Panc1 (cell line): ENCODE measurements at regions not wholly inside any gene's neighbourhood (a gene's known extent, or its start where the extent isn't known, plus 50 kb on each side); places are given as distances from the start of the nearest gene placed in this dataset.

Experiments used
- ATAC-seq: fragments of 200-7000 bp; cut with Tn5 transposase; 2 replicates; pipeline ENCODE4 v1.9.1; 2020; ENCODE audit warnings: mild to moderate bottlenecking, moderate library complexity
- BruUV-seq: library from RNA; stranded (reverse); fragments of 400-500 nt; replicated peaks from 2 replicates; lab custom pipeline; 2021; lab: Mats Ljungman, UMichigan
- CTCF ChIA-PET: fragments of 300-600 bp; sonication (Branson Sonifier 250); formaldehyde crosslinking; loops from one replicate; lab custom pipeline; 2022; ENCODE audit warnings: antibody characterized with exemption; lab: Charles Lee
- POLR2A ChIA-PET: fragments of 300-600 bp; sonication (Branson Sonifier 250); formaldehyde crosslinking; loops from one replicate; lab custom pipeline; 2022; ENCODE audit warnings: antibody characterized with exemption; lab: Charles Lee
- DNase-seq: peaks from one replicate; pipeline ENCODE4 v3.0.0-alpha.2; 2010; ENCODE audit warnings: low read depth, low spot score
- H3K27ac ChIP-seq: 2 replicates; pipeline ENCODE4 v1.5.1; 2011; ENCODE audit warnings: mild to moderate bottlenecking, low read length, inconsistent platforms
- H3K27me3 ChIP-seq: fragments of 200-500 bp; sonication (Bioruptor generic); 2 replicates; pipeline ENCODE4 v1.6.0; 2014; ENCODE audit warnings: low read length, inconsistent platforms; ENCODE audit not compliant: control insufficient read depth, insufficient read depth
- H3K36me3 ChIP-seq: fragments of 200-500 bp; sonication (Bioruptor generic); 2 replicates; pipeline ENCODE4 v1.5.1; 2014; ENCODE audit warnings: inconsistent platforms, mild to moderate bottlenecking, low read length, moderate library complexity; ENCODE audit not compliant: control insufficient read depth, insufficient read depth
- H3K4me1 ChIP-seq: 2 replicates; pipeline ENCODE4 v1.5.1; 2011; ENCODE audit warnings: inconsistent platforms, mild to moderate bottlenecking, low read length, moderate library complexity; ENCODE audit not compliant: control insufficient read depth, insufficient read depth
- H3K4me3 ChIP-seq, 2 experiments: 2 replicates each; pipeline ENCODE4 v1.5.1; 2011 to 2012; ENCODE audit warnings: low read depth in 2 of 2, low read length in 2 of 2, mild to moderate bottlenecking in 2 of 2, inconsistent platforms in 1 of 2, moderate library complexity in 1 of 2
- H3K9me3 ChIP-seq: fragments of 200-500 bp; sonication (Bioruptor generic); 2 replicates; pipeline ENCODE4 v1.5.1; 2014; ENCODE audit warnings: low read depth, mild to moderate bottlenecking, inconsistent platforms, low read length, moderate library complexity; ENCODE audit not compliant: control insufficient read depth, insufficient read depth
- POLR2AphosphoS5 ChIP-seq: IDR thresholded peaks from 2 replicates; pipeline ENCODE4 v1.6.1; 2012; ENCODE audit warnings: mild to moderate bottlenecking, low read depth, low read length, moderate library complexity
- SIN3A ChIP-seq: IDR thresholded peaks from 2 replicates; pipeline ENCODE4 v1.6.1; 2012; ENCODE audit warnings: low read depth, mild to moderate bottlenecking, low read length, moderate library complexity, borderline replicate concordance; ENCODE audit not compliant: insufficient read depth
- TCF7L2 ChIP-seq: IDR thresholded peaks from 2 replicates; pipeline ENCODE4 v1.6.1; 2011; ENCODE audit warnings: mild to moderate bottlenecking, low read depth, low read length, inconsistent platforms
- in situ Hi-C: cut with HindIII; loops from 2 replicates; pipeline ENCODE4 v1.10.0; 2016; ENCODE audit warnings: low sequenced_read_pairs, low pct_unique_long_range_greater_than_20kb
- intact Hi-C: fragments of 100-400 bp; cut with micrococcal nuclease; formaldehyde crosslinking; loops from one replicate; pipeline ENCODE4 v1.10.0; 2022; ENCODE audit not compliant: unreplicated experiment
- TF ChIP-seq, protein P1 (sequence below): fragments of 450-650 bp; IDR thresholded peaks from 2 replicates; pipeline ENCODE4 v1.5.1; 2017; ENCODE audit warnings: mild to moderate bottlenecking
- TF ChIP-seq, protein P2 (sequence below), 2 experiments: IDR thresholded peaks; 2 replicates each; pipeline ENCODE4 v1.6.1; 2011 to 2012; ENCODE audit warnings: low read depth in 2 of 2, control low read depth in 1 of 2, low read length in 1 of 2, mild to moderate bottlenecking in 1 of 2, moderate library complexity in 1 of 2; ENCODE audit not compliant: insufficient read depth in 1 of 2

DNA sequence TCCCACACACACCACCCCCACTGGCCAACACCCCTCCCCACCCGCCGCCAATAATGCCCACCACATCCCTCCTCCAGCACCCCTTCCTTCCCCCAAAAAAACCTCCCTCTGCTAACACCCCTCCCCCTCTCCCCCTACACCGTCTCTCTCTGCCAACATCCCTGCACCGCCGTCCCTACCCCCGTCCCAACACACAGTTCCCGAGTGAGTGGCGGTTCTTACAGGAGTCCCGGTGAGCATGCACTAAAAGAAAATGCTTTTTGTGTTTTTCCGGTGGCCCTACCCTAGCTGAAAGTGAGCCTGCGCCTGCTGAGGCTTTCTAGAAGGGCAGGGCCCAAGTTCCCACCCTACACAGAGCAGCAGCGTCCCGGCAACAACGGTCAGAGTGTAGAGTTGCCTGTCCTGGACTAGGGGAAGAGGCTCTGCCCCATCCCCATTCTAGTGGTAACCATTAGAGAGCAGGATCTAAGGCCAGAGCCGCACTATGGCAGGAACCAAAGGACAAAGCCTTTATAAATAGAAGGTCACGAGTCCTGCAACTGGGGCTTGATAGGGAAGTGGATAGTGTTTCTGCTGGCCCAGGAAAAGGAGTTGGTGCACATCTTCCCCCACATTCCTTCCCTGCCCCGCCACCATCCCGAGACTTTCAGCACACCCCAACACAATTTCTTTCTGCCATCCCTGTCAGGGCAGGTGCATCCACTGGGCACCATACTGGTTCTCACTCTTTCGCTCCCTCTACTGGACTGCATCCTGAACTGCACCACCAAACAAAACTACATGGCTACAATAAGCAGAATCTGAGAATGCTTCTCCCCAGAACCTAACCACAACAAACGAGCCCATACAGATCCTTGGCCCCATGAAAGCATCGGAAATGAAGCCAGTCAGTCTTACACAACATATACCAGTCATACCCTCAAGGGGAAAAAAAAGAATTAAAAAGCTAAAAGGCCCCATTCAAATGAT lies 78.1 kb upstream of the PAGE3 start:
- Histone ChIP-seq H3K27me3 (no peaks in the 10 kb centered on the region), H3K4me1 (no peaks in the 10 kb centered on the region), H3K36me3 (no peaks in the 10 kb centered on the region), H3K27ac (no peak overlapping the region), H3K4me3 (no peak overlapping the region), H3K9me3 (no peaks in the 10 kb centered on the region)
- no peak for TF ChIP-seq SIN3A
- TF ChIP-seq, protein P1, sequence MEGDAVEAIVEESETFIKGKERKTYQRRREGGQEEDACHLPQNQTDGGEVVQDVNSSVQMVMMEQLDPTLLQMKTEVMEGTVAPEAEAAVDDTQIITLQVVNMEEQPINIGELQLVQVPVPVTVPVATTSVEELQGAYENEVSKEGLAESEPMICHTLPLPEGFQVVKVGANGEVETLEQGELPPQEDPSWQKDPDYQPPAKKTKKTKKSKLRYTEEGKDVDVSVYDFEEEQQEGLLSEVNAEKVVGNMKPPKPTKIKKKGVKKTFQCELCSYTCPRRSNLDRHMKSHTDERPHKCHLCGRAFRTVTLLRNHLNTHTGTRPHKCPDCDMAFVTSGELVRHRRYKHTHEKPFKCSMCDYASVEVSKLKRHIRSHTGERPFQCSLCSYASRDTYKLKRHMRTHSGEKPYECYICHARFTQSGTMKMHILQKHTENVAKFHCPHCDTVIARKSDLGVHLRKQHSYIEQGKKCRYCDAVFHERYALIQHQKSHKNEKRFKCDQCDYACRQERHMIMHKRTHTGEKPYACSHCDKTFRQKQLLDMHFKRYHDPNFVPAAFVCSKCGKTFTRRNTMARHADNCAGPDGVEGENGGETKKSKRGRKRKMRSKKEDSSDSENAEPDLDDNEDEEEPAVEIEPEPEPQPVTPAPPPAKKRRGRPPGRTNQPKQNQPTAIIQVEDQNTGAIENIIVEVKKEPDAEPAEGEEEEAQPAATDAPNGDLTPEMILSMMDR: peak; percentile 61
- BruUV-seq: no TSS peak
- DNase-seq (peak; percentile 15), ATAC-seq (no peak)
- in situ Hi-C loops: no loop called here
- CTCF ChIA-PET: no interaction called here
- intact Hi-C loops: no loop called here
- POLR2A ChIA-PET: no interaction called here

DNA sequence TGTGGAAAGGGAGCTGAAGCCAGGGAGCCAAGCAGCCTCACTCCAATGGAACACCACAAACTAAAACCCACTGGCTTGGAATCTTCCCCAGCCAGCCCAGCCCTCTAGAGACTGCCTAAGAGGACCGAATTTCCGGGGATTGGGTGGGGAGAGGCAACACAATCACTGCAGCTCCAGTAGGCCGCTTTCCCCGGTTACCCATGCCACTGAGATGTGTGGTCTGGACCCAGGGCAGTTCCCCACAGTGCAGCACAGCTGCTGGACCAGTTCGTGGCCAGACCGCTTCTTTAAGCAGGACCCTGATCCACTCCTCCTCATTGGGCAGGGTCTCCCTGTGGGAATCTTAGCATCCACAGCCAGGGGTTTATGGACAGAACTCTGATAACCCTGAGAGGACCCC lies 91.9 kb upstream of the PAGE3 start:
- H3K27ac ChIP-seq: no peak overlapping the region
- TF ChIP-seq, protein P2, sequence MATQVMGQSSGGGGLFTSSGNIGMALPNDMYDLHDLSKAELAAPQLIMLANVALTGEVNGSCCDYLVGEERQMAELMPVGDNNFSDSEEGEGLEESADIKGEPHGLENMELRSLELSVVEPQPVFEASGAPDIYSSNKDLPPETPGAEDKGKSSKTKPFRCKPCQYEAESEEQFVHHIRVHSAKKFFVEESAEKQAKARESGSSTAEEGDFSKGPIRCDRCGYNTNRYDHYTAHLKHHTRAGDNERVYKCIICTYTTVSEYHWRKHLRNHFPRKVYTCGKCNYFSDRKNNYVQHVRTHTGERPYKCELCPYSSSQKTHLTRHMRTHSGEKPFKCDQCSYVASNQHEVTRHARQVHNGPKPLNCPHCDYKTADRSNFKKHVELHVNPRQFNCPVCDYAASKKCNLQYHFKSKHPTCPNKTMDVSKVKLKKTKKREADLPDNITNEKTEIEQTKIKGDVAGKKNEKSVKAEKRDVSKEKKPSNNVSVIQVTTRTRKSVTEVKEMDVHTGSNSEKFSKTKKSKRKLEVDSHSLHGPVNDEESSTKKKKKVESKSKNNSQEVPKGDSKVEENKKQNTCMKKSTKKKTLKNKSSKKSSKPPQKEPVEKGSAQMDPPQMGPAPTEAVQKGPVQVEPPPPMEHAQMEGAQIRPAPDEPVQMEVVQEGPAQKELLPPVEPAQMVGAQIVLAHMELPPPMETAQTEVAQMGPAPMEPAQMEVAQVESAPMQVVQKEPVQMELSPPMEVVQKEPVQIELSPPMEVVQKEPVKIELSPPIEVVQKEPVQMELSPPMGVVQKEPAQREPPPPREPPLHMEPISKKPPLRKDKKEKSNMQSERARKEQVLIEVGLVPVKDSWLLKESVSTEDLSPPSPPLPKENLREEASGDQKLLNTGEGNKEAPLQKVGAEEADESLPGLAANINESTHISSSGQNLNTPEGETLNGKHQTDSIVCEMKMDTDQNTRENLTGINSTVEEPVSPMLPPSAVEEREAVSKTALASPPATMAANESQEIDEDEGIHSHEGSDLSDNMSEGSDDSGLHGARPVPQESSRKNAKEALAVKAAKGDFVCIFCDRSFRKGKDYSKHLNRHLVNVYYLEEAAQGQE (IDR thresholded peaks at IDR 0.05; ENCODE audit: insufficient read depth in 1 of 2, low read depth in 2 of 2, low read length in 1 of 2): no peak
- TF ChIP-seq, protein P1: no peak
- TF ChIP-seq SIN3A (no peak), TCF7L2 (no peak), POLR2AphosphoS5 (no peak)
- no peak for DNase-seq
- H3K27me3 ChIP-seq: no peaks in the 10 kb centered on the region
- ATAC-seq: no peak
- BruUV-seq: no TSS peak
- no peaks in the 10 kb centered on the region for H3K36me3 ChIP-seq
- in situ Hi-C loops: no loop called here
- POLR2A ChIA-PET: no interaction called here
- no peak overlapping the region for H3K4me3 ChIP-seq
- H3K4me1 ChIP-seq: no peaks in the 10 kb centered on the region
- intact Hi-C loops: no loop called here
- no peaks in the 10 kb centered on the region for H3K9me3 ChIP-seq
- CTCF ChIA-PET: no interaction called here
